Esophagus squamous epithelium (tissue), 4 donors: ENCODE measurements at regions not wholly inside any gene's neighbourhood (a gene's known extent, or its start where the extent isn't known, plus 50 kb on each side); places are given as distances from the start of the nearest gene placed in this dataset.

Experiments
- POLR2A ChIP-seq, 4 donors: fragments of 450-650 bp; IDR thresholded peaks; one replicate each; pipeline ENCODE4 v1.6.1; 2017; ENCODE audit warnings: antibody characterized with exemption in 4 of 4, mild to moderate bottlenecking in 4 of 4, moderate library complexity in 3 of 4
- TF ChIP-seq, protein P1 (sequence below), 6 experiments: fragments of 450-650 bp in 4 of 6; fragments of 200-600 bp in 2 of 6; sonication (generic) in 2 of 6; IDR thresholded peaks; one replicate each; pipeline ENCODE4 v1.5.1; 2016 to 2019; ENCODE audit warnings: antibody characterized with exemption in 6 of 6, mild to moderate bottlenecking in 4 of 6, moderate library complexity in 4 of 6

DNA sequence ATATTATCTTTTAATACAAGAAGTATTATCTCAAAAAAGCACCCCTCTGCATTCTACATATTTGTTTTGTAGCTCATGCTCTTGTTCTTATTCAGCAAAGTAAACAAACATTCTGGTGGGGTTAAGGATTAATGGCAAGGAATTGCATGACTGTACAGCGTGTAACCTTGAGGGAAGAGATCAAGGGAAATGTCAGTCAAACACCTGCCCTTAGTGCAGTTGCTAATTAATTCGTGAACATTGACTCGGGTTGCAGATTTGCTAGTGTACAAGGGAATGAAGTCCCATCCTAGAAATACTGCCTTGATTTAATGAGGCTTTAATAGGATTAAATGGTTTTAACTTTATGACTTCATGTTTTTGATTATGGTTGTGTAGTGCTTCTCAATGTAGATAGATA lies 1758.1 kb downstream of the MAT2B start:
- TF ChIP-seq, protein P1, sequence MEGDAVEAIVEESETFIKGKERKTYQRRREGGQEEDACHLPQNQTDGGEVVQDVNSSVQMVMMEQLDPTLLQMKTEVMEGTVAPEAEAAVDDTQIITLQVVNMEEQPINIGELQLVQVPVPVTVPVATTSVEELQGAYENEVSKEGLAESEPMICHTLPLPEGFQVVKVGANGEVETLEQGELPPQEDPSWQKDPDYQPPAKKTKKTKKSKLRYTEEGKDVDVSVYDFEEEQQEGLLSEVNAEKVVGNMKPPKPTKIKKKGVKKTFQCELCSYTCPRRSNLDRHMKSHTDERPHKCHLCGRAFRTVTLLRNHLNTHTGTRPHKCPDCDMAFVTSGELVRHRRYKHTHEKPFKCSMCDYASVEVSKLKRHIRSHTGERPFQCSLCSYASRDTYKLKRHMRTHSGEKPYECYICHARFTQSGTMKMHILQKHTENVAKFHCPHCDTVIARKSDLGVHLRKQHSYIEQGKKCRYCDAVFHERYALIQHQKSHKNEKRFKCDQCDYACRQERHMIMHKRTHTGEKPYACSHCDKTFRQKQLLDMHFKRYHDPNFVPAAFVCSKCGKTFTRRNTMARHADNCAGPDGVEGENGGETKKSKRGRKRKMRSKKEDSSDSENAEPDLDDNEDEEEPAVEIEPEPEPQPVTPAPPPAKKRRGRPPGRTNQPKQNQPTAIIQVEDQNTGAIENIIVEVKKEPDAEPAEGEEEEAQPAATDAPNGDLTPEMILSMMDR (IDR thresholded peaks at IDR 0.05), result no peak
- no peak for TF ChIP-seq POLR2A (IDR thresholded peaks at IDR 0.05)
